ENCODE measurements at regions not wholly inside any gene's neighbourhood (a gene's known extent, or its start where the extent isn't known, plus 50 kb on each side); places are given as distances from the start of the nearest gene placed in this dataset.

- TF ChIP-seq REST (IDR thresholded peaks at IDR 0.05) (no peak), USF2 (IDR thresholded peaks at IDR 0.05) (no peak), TP53 (CRISPR knock-in tag; IDR thresholded peaks at IDR 0.05) (no peak), RCOR1 (IDR thresholded peaks at IDR 0.05; ENCODE audit: low read depth, low read length) (no peak), POLR2A (IDR thresholded peaks at IDR 0.05; ENCODE audit: low read length) (no peak), ZFP36 (IDR thresholded peaks at IDR 0.05; ENCODE audit: borderline replicate concordance, partially characterized antibody) (no peak), MAFK (IDR thresholded peaks at IDR 0.05; ENCODE audit: partially characterized antibody) (no peak), RNF2 (IDR thresholded peaks at IDR 0.05; ENCODE audit: borderline replicate concordance, low read depth) (no peak), HOXA7 (CRISPR knock-in tag; IDR thresholded peaks at IDR 0.05) (no peak), CBX2 (IDR thresholded peaks at IDR 0.05; ENCODE audit: borderline replicate concordance, low read depth) (no peak), MYC (IDR thresholded peaks at IDR 0.05; ENCODE audit: borderline replicate concordance, low read length) (no peak)
Measured at GRCh38 chr21:35144978-35145377, 95.9 kb upstream of the RUNX1 start (continued).

- DNase-seq (ENCODE audit: low read depth in 1 of 2, low spot score in 1 of 2) (no peak), ATAC-seq (no peak), FAIRE-seq (no peak)
- Histone ChIP-seq H3K4me2 (no peak overlapping the region), H3K27ac (no peak overlapping the region), H3K9me3 (no peaks in the 10 kb centered on the region), H3K4me3 (no peak overlapping the region), H3K4me1 (peaks cover 2% of the 10 kb centered on the region)
- WGBS (ENCODE audit: missing lambda C conversion rate) = 64% methylated on average over 1 of the region's 1 CpG
- CTCF ChIA-PET = no interaction called here
- POLR2A ChIA-PET = no interaction called here
- TF ChIP-seq PHF8 (IDR thresholded peaks at IDR 0.05; ENCODE audit: borderline replicate concordance, low read depth) = no peak
- TF ChIP-seq POLR2A (IDR thresholded peaks at IDR 0.05; ENCODE audit: low read length) = no peak
- TF ChIP-seq EHF (CRISPR knock-in tag; IDR thresholded peaks at IDR 0.05) = no peak
- TF ChIP-seq MAX (IDR thresholded peaks at IDR 0.05) = no peak
- TF ChIP-seq FOSL2 (IDR thresholded peaks at IDR 0.05) = no peak
- TF ChIP-seq FOSL2 (CRISPR knock-in tag; IDR thresholded peaks at IDR 0.05) = no peak
- TF ChIP-seq PBX3 (IDR thresholded peaks at IDR 0.05) = no peak
- TF ChIP-seq ELK1 (IDR thresholded peaks at IDR 0.05; ENCODE audit: low read depth, low read length) = no peak
- TF ChIP-seq ATOH8 (CRISPR knock-in tag; IDR thresholded peaks at IDR 0.05; ENCODE audit: low read depth) = no peak
- no peak for TF ChIP-seq BCL3 (IDR thresholded peaks at IDR 0.05)
- TF ChIP-seq FOXS1 (CRISPR knock-in tag; IDR thresholded peaks at IDR 0.05) = no peak
- no peak for TF ChIP-seq EP300 (IDR thresholded peaks at IDR 0.05)
- TF ChIP-seq CBX8 (IDR thresholded peaks at IDR 0.05) = no peak
- TF ChIP-seq JUNB (IDR thresholded peaks at IDR 0.05) = no peak
- no peak for TF ChIP-seq KDM5A (IDR thresholded peaks at IDR 0.05)
Measured at GRCh38 chr21:35142036-35142815, 93.1 kb upstream of the RUNX1 start.

Data from A549 (cell line).